OCI-M2 (cell line): ENCODE measurements at regions not wholly inside any gene's neighbourhood (a gene's known extent, or its start where the extent isn't known, plus 50 kb on each side); places are given as distances from the start of the nearest gene placed in this dataset.

Experiments used
- DNase-seq: peaks from one replicate; lab custom pipeline; 2025; ENCODE audit not compliant: unreplicated experiment; lab: John Stamatoyannopoulos, UW

- no peak for DNase-seq
Observed at GRCh38 chr5:165920655-165921054, 2370.8 kb upstream of the WWC1 start.

DNA sequence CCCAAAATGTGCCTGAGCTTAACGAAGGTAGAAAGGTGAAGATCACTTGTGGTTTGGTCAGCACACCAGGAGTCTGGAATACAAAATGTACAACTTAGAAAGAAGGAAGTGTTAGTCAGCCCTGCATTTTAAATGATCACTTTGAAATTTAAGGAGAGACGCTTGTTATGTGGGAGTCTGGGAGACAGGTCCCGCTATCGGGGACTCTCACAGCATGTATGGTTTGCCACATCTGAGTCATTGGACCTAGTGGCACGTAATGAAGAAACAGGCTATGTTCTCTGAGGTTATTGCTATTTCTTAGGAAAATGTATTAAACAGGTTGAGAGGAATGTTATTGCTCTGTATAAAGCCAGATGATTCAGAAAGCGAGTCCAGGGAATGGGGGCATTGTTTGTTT, 2362.5 kb upstream of the WWC1 start:
- DNase-seq: no peak

DNA sequence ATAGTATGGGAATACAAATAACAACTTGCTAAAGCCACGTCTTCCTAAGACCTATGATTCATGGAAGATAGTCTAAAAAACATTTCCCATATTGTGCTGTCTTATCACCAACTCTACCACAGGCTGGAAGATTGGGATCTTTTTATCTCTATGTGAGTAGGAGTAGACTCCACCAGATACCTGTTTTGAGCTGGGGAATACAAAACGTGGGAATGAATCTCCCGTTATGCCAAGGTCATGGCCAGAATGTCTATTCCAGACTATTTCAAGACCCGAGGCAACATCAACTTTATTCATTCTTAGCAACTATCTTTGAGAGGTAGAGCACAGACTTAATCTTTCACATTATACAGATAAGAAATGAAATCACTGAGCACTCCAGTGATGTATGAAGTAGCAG, 2350.9 kb upstream of the WWC1 start:
- DNase-seq: no peak

DNA sequence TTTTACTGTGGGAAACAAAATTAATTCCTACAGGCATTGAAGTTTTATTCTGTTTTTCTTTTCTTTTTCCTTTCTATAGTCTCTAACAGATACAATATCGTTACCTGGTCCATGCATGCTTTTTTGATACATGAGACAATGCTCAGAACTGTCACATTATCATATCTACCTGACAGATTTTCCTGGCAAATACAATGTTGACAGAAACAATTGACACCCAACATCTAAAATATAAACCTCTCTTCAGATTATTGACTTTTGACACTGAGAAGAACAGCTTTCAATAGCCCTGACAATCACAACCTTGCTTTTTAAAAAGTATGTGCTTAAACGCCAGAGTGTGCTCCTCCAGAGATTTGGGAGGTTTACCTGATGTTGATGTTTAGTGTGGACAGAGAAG, 2334.6 kb upstream of the WWC1 start:
- DNase-seq: no peak

GRCh38 chr5:165981671-165982070, 2309.8 kb upstream of the WWC1 start:
- DNase-seq: no peak

DNA sequence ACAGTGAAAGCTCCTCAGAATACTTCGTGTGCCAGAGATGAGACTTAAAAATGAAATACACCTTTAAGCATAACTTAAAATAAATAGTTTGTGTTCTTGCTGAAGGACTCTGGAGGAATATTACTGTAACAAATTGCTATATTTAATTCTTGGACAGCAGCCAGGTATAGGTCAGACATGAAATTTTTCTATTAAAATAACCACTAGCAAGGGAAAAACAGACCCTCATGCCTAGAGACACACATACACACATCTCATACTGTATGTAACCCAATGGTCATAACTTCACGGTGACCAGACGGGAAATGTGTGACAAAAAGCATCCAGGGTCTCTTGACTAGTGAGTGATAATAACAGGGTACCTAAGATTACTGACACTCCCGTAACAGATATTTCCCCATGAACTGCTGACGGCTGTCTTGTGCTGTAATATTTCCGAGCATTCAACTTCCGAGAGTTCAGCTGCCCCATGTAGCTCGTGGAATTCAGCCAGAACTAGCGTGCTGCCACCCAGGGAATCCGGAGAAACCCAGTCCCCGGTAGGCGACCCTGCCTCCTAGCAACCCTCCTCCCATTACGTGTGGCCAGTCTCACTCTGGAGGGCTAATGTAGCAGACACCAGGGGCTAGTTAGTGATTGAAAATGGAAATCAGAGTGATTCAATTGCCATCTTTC, 2295.1 kb upstream of the WWC1 start:
- no peak for DNase-seq

DNA sequence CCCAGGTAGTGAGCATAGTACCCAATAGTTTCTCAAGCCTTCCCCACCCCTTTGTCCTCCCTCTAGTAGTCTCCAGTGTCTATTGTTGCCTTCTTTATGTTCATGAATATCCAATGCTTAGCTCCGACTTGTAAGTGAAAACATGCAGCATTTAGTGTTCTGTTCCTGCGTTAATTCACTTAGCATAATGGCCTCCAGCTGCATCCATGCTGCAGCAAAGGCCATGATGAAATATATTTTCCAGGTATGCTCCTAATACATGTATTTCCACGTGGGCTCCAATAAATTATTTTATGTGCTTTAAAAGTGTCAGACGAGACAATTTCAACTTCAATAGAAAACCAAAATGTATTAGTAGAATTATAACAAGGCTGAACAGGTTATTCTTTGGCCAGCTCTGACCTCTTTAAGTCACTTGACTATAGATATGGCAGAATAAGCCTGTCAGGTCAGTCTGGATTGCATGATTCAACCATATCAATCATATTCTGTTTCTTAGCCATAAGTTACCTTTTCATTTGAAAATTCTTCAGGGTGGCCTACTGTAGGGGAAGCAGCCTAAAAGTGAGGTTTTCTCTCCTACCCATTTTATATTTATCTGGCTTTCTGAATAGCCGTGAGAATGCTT, 2291.6 kb upstream of the WWC1 start:
- no peak for DNase-seq

DNA sequence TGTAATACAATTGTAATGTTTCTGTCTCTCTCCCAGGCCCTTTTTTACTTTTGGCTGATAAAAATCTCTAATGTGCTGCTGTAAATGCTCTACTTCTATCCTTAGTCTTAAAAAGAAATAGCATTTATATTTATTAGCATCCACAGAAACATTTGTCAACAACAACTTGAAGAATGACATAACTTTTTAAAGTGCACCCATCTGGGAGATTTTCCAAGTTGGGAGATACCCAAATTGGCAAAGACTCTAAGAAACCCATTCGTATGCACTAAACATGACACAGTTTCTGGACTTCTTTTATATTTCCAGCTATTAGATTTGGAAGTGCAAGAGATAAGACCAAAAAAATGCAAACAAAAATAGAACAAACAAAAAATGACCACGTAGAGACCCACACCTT, 2287.4 kb upstream of the WWC1 start:
- no peak for DNase-seq

DNA sequence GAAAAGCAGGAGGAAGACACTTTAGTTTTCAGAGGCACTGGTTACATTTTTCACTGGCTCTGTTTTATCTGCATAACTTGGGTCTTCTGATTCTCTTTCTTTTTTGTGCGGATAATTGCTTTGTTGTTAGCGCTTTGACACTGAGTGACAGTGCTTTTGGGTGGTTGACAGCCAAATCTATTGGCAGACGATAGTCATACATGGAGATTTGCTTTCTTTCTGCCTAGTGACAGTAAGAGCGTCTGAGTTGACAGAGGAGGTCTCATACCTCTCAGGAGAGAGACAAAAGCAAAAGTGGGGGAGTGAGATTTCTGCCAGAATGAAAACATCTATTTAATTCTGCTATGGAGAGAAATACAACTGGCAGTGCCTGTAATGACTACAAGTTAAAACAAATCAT, 2278.0 kb upstream of the WWC1 start:
- no peak for DNase-seq

GRCh38 chr5:166014256-166014655, 2277.2 kb upstream of the WWC1 start:
- DNase-seq: no peak

- no peak for DNase-seq
Observed at GRCh38 chr5:166018716-166019115, 2272.7 kb upstream of the WWC1 start.

DNA sequence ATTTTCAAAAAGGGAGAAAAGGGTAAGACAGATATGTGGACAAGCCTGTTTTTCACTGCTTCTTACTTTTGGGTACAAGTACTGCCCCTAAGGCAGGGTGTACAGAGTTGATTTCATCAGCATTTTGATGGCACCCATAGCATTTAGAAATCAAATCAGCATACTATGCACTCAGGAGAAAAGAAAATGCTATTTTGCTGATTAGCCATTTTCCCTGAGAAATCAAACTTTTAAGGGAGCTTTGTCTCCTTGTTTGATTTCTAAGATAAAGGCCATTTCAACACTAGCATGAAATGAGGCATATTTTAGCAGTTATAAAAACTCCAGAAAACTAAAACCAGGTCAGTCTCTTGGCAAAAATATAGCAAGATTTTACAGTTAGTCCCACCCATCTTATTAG, 2269.4 kb upstream of the WWC1 start:
- DNase-seq: no peak

DNA sequence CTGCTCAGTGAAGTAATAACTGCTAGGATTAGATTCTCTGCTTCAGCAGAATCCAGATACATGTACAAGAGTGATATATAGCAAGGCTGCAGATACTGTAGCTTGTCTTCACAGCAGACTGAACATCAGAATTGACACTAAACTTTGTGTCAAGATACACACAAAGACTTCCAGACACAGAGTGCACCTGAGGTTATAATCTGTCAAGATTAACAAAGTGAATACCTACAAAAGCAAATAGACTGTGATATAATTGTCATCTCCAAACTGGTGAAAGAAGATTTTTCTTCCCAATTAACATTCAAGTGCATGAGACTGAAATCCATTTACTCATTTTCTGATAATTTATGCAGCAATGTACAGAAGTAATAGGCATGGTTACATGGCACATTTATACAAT, 2266.5 kb upstream of the WWC1 start:
- no peak for DNase-seq

DNA sequence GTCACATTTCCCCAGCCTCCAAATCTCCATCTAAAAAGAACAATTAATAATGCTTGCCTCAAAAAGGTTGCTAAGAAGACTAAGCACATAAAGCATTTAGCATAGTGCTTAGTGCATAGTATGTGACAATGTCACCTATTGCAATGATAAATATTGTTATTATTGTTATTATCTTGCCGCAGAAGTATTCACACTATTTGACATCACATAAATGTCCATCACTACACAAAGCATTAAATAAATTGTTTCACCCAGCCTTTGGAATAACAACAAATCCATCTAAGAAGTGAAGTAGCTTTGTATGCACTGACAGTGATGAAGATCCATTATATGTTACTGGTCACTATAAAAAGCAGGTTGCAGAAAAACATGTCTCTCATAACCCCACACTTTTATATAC, 2263.9 kb upstream of the WWC1 start:
- DNase-seq: no peak

DNA sequence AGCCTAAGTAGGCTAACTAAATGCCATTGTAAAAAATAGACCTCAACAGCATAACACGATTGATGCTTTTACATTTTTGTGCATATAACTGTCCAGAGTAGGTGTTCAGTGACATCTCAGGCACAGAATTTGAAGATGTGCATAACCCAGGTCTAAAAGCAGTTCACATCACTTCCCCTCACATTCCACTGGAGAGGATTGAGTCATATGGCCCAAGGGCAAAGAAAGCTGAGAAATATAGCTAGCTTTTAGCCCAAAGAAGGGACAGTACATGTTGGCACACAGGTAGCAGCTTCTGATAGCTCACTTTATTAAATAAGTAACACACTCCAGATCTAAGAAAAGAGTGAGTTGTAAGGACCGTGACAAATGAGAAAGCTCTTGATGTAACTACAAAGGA, 2259.5 kb upstream of the WWC1 start:
- DNase-seq: no peak

DNA sequence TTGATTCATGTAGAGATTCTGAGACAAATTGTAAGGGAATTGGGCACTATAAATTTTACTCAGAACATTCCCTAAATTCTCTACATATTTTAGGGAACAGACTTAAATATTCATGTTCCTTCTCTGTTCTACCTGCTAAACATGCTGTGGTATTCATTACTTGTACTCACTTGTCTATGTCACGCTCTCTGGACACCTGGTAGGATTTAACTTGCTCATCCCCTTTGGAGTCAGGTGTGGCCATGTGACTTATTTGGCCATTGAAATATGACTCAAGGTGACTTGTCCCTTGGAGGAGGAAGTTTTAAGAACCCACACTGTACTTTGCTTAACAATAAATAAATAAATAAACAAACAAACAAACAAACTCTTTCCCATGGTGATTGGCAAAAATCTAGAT, 2258.8 kb upstream of the WWC1 start:
- no peak for DNase-seq

DNA sequence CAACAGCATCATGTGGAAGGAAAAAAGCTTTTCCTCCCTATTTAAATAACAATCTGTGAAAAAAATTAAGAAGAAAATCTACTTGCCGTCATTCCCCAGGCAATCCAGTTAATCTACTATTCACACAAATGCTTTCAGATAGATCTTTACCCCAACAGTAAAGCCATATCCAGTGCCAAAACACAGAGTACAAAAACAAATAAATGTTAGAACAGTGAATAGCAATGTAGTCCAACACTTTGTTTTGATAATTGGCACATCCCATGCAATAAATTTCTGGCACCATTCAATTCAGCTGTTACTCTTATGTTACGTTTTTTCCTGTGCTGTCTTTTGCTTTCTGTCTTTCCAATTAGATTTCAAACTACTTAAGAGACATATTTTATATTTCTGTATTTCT, 2245.5 kb upstream of the WWC1 start:
- no peak for DNase-seq

DNA sequence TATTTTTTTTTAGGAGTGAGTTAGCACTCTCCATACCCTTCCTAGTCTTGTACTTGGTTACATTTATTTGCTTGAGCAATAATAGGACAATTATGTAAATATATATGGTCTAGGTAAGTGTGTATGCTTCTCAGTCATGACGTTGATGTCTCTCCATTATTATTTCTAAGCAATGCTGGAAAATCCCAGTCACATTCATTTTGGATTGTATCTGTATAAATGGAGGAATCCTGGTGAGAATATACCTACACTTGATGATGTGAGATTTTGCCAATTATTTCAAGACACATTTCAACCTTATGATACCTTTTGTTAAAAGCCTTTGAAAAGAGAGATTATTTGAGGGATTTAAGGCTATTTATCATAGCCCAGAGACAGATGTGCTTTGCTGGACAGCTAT, 2244.5 kb upstream of the WWC1 start:
- no peak for DNase-seq

GRCh38 chr5:166050531-166050930, 2240.9 kb upstream of the WWC1 start:
- DNase-seq: no peak

DNA sequence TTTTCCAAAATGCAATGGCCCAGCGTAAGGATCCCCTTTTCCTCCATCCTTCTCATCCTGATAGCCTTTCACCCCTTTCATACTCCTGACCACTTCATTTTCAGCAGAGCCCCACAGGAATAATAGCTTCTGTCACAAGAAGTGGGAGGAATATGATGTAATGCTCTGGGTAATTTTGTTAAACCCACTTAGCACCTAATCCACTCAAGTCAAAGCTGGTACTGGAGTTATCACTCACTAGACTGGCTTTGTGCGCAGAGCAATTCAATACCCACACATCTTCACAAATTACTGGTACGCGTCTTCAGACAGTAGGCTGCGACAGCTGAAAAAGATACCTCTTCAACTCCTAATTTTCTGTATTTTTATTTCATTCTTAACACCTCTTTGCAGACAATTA, 2232.8 kb upstream of the WWC1 start:
- DNase-seq: no peak

GRCh38 chr5:166062094-166062493, 2229.4 kb upstream of the WWC1 start:
- no peak for DNase-seq

GRCh38 chr5:166062719-166063118, 2228.7 kb upstream of the WWC1 start:
- DNase-seq: no peak

- no peak for DNase-seq
Observed at GRCh38 chr5:166063261-166063660, 2228.2 kb upstream of the WWC1 start.
